K562 (cell line): ENCODE measurements at regions not wholly inside any gene's neighbourhood (a gene's known extent, or its start where the extent isn't known, plus 50 kb on each side); places are given as distances from the start of the nearest gene placed in this dataset.

ENCODE experiments used
- ATAC-seq: fragments of 200-7000 bp; cut with Tn5 transposase; 3 replicates; pipeline ENCODE4 v1.9.1; 2020; ENCODE audit warnings: moderate library complexity
- BruUV-seq: library from RNA; stranded (reverse); fragments of 400-500 nt; replicated peaks from 2 replicates; lab custom pipeline; 2021; lab: Mats Ljungman, UMichigan
- CTCF ChIA-PET: fragments of 300-600 bp; formaldehyde crosslinking; extraction: SDS; loops from one replicate; lab custom pipeline; 2021; ENCODE audit warnings: low intra/inter-chr PET ratio; lab: Yijun Ruan, JAX
- POLR2A ChIA-PET: fragments of 300-600, 350-650 bp; sonication (Branson Sonifier 250); formaldehyde crosslinking; extraction: SDS; loops from one replicate; lab custom pipeline; 2021; ENCODE audit warnings: antibody characterized with exemption, inconsistent platforms; lab: Yijun Ruan, JAX
- DNase-seq, 4 experiments: peaks; one replicate each; pipeline versions ENCODE4 v3.0.0 to v3.0.0-alpha.2; 2011 to 2018; ENCODE audit warnings: low spot score in 3 of 4, mixed read lengths in 3 of 4; ENCODE audit errors: extremely low read depth in 1 of 4
- FAIRE-seq: peaks from 2 replicates; lab custom pipeline; 2011; peaks lifted over from hg19 to GRCh38; lab: Jason Lieb, UNC
- H2AFZ ChIP-seq: 2 replicates; pipeline ENCODE4 v1.6.0; 2011; ENCODE audit warnings: low read depth, low read length, control low read depth, inconsistent platforms
- H3K27ac ChIP-seq: fragments of 200-600 bp; 3 replicates; pipeline ENCODE4 v1.8.0; 2011; ENCODE audit warnings: low read depth, mild to moderate bottlenecking, control low read depth, inconsistent platforms, low read length, moderate library complexity, mixed read lengths; ENCODE audit errors: extremely low read depth
- H3K27me3 ChIP-seq, 2 experiments: fragments of 300-600 bp in 1 of 2; 2 replicates in 1 of 2; 3 replicates in 1 of 2; pipeline versions ENCODE4 v1.6.0 to v1.8.0; 2011; ENCODE audit warnings: inconsistent platforms in 2 of 2, low read length in 2 of 2, mild to moderate bottlenecking in 1 of 2, mixed read lengths in 1 of 2, moderate library complexity in 1 of 2; ENCODE audit not compliant: control insufficient read depth in 2 of 2, insufficient read depth in 2 of 2
- H3K36me3 ChIP-seq: fragments of 300-600 bp; 3 replicates; pipeline ENCODE4 v1.8.0; 2011; ENCODE audit warnings: mild to moderate bottlenecking, low read length, inconsistent platforms; ENCODE audit not compliant: control insufficient read depth, insufficient read depth
- H3K4me1 ChIP-seq, 2 experiments: fragments of 200-600 bp in 1 of 2; replicated peaks in 1 of 2; 2 replicates in 1 of 2; 3 replicates in 1 of 2; pipeline versions ENCODE4 v1.5.1 to v1.8.0; 2011; ENCODE audit warnings: inconsistent platforms in 2 of 2, low read length in 2 of 2, mild to moderate bottlenecking in 1 of 2, mixed read lengths in 1 of 2, moderate library complexity in 1 of 2; ENCODE audit not compliant: control insufficient read depth in 2 of 2, insufficient read depth in 2 of 2
- H3K4me2 ChIP-seq: 2 replicates; pipeline ENCODE4 v1.6.1; 2011; ENCODE audit warnings: low read length, control low read depth, inconsistent platforms, mixed read lengths; ENCODE audit not compliant: insufficient read depth
- H3K4me3 ChIP-seq: fragments of 200-600 bp; sonication (generic), shearing (Covaris generic); 2 replicates; pipeline ENCODE4 v1.5.1; 2016; ENCODE audit warnings: control low read depth, inconsistent platforms
- H3K79me2 ChIP-seq: fragments of 200-600 bp; 3 replicates; pipeline ENCODE4 v1.8.0; 2011; ENCODE audit warnings: low read length, inconsistent platforms; ENCODE audit not compliant: control insufficient read depth, insufficient read depth
- H3K9ac ChIP-seq, 2 experiments: 2 replicates each; pipeline versions ENCODE4 v1.6.0 to v1.6.1; 2011; ENCODE audit warnings: low read depth in 2 of 2, low read length in 2 of 2, control low read depth in 1 of 2, inconsistent platforms in 1 of 2, mild to moderate bottlenecking in 1 of 2, mixed read lengths in 1 of 2; ENCODE audit not compliant: insufficient read depth in 1 of 2
- H3K9me1 ChIP-seq: one replicate; pipeline ENCODE4 v1.6.0; 2011; ENCODE audit warnings: inconsistent platforms, mild to moderate bottlenecking, low read length, moderate library complexity; ENCODE audit not compliant: control insufficient read depth, insufficient read depth
- H3K9me3 ChIP-seq: replicated peaks from 2 replicates; pipeline ENCODE4 v1.5.1; 2011; ENCODE audit warnings: low read depth, low read length, inconsistent platforms; ENCODE audit not compliant: control insufficient read depth, insufficient read depth
- H4K20me1 ChIP-seq: replicated peaks from 2 replicates; pipeline ENCODE4 v1.6.1; 2011; ENCODE audit warnings: low read length, inconsistent platforms, mixed read lengths; ENCODE audit not compliant: control insufficient read depth, insufficient read depth
- CHD2 ChIP-seq: IDR thresholded peaks from 2 replicates; pipeline ENCODE4 v1.6.1; 2011; ENCODE audit warnings: low read depth, low read length
- ELK1 ChIP-seq: sonication (generic); formaldehyde crosslinking; IDR thresholded peaks from 2 replicates; pipeline ENCODE4 v1.8.1; 2022; ENCODE audit warnings: missing genetic modification reagents
- HOXB6 ChIP-seq: fragments of 250-450 bp; sonication (Bioruptor Pico); IDR thresholded peaks from 2 replicates; pipeline ENCODE4 v1.5.1; 2022; ENCODE audit warnings: mild to moderate bottlenecking, borderline replicate concordance
- MITF ChIP-seq: IDR thresholded peaks from 2 replicates; pipeline ENCODE4 v1.6.1; 2014; ENCODE audit warnings: antibody characterized with exemption
- OTX1 ChIP-seq: fragments of 450-650 bp; formaldehyde crosslinking; IDR thresholded peaks from 2 replicates; pipeline ENCODE4 v1.4.0; 2022; ENCODE audit warnings: mild to moderate bottlenecking
- SAP30 ChIP-seq: fragments of 200-600 bp; sonication (generic); IDR thresholded peaks from 2 replicates; pipeline ENCODE4 v1.6.1; 2012; ENCODE audit warnings: borderline replicate concordance, low read depth, mild to moderate bottlenecking, moderate library complexity, low read length, control low read depth, inconsistent platforms; ENCODE audit not compliant: insufficient read depth, poor library complexity, severe bottlenecking
- SMAD4 ChIP-seq: fragments of 250-450 bp; sonication (Bioruptor Pico); conservative IDR thresholded peaks from 2 replicates; pipeline ENCODE4 v1.8.0; 2021; ENCODE audit warnings: inconsistent platforms, mild to moderate bottlenecking, moderate library complexity
- ZFPM2 ChIP-seq: fragments of 250-450 bp; sonication (Bioruptor Pico); IDR thresholded peaks from 2 replicates; pipeline ENCODE4 v1.5.1; 2022; ENCODE audit warnings: mild to moderate bottlenecking
- ZNF165 ChIP-seq: fragments of 250-450 bp; sonication (Bioruptor Pico); IDR thresholded peaks from 2 replicates; pipeline ENCODE4 v1.4.0; 2020; ENCODE audit warnings: borderline replicate concordance
- ZNF175 ChIP-seq: fragments of 200-800 bp; sonication (Bioruptor generic); IDR thresholded peaks from 2 replicates; pipeline ENCODE4 v1.6.1; 2016; ENCODE audit warnings: low read depth, mild to moderate bottlenecking, missing genetic modification characterization, missing compliant biosample characterization
- ZNF785 ChIP-seq: fragments of 250-450 bp; sonication (Bioruptor Pico); IDR thresholded peaks from 2 replicates; pipeline ENCODE4 v1.4.0; 2020; ENCODE audit warnings: mild to moderate bottlenecking
- WGBS: fragments of 100-300 bp; shearing (Covaris generic); methylation state at CpG from one replicate; pipeline ENCODE4 v1.1.6; 2016; ENCODE audit warnings: low coverage, mixed read lengths; ENCODE audit not compliant: insufficient coverage; ENCODE audit errors: missing lambda C conversion rate; 5-methylcytosine and 5-hydroxymethylcytosine counted together
- in situ Hi-C: fragments of 300-500 bp; cut with MboI; formaldehyde crosslinking; loops from 4 replicates; pipeline ENCODE4 v1.15.0; 2018; ENCODE audit warnings: inconsistent platforms, mixed read lengths
- intact Hi-C: fragments of 100-400 bp; cut with micrococcal nuclease; formaldehyde crosslinking; loops from 2 replicates; pipeline ENCODE4 v1.14.2; 2022

- no peak overlapping the region for H2AFZ ChIP-seq
- H3K36me3 ChIP-seq, result no peaks in the 10 kb centered on the region
- TF ChIP-seq HOXB6 (CRISPR knock-in tag) (no peak), ZNF785 (CRISPR knock-in tag) (no peak)
- no peaks in the 10 kb centered on the region for H3K9me3 ChIP-seq
- ATAC-seq (no peak), DNase-seq (peak in 1 of 4 experiments; percentile 3), FAIRE-seq (no peak)
- H4K20me1 ChIP-seq, result no peaks in the 10 kb centered on the region
- no peaks in the 10 kb centered on the region for H3K9me1 ChIP-seq
- no peak overlapping the region for H3K4me3 ChIP-seq
- H3K27ac ChIP-seq, result no peak overlapping the region
- 0% methylated on average over 2 of the region's 2 CpGs for whole genome bisulfite sequencing
- H3K27me3 ChIP-seq, result no peaks in the 10 kb centered on the region
- intact Hi-C loops (no loop called here), in situ Hi-C loops (no loop called here)
- no TSS peak for BruUV-seq
- POLR2A ChIA-PET, result no interaction called here
- no peak overlapping the region for H3K9ac ChIP-seq
- H3K4me1 ChIP-seq, result no peaks in the 10 kb centered on the region
- H3K79me2 ChIP-seq, result no peaks in the 10 kb centered on the region
- CTCF ChIA-PET, result no interaction called here
- no peak overlapping the region for H3K4me2 ChIP-seq
Measured at GRCh38 chr2:67268797-67269196, 128.3 kb upstream of the ETAA1 start.

GRCh38 chr2:67272195-67272594, 124.9 kb upstream of the ETAA1 start:
- no TSS peak for BruUV-seq
- POLR2A ChIA-PET, result no interaction called here
- H3K9me1 ChIP-seq, result no peaks in the 10 kb centered on the region
- H3K27me3 ChIP-seq, result no peaks in the 10 kb centered on the region
- FAIRE-seq, result no peak
- no peaks in the 10 kb centered on the region for H3K79me2 ChIP-seq
- H2AFZ ChIP-seq, result no peak overlapping the region
- no peaks in the 10 kb centered on the region for H4K20me1 ChIP-seq
- no peaks in the 10 kb centered on the region for H3K9me3 ChIP-seq
- TF ChIP-seq ZNF165 (CRISPR knock-in tag) (no peak), SAP30 (no peak), SMAD4 (CRISPR knock-in tag) (no peak), ELK1 (CRISPR knock-in tag) (no peak), OTX1 (CRISPR knock-in tag) (no peak), CHD2 (no peak), ZNF175 (CRISPR knock-in tag) (no peak), MITF (no peak), ZFPM2 (no peak)
- TF ChIP-seq, all 486 proteins: peak for 0
- Histone ChIP-seq H3K4me1 (no peaks in the 10 kb centered on the region), H3K27ac (no peak overlapping the region), H3K9ac (no peak overlapping the region), H3K36me3 (no peaks in the 10 kb centered on the region), H3K4me2 (no peak overlapping the region), H3K4me3 (no peak overlapping the region)
- in situ Hi-C loops, result no loop called here
- intact Hi-C loops, result no loop called here
- 2% methylated on average over 4 of the region's 4 CpGs for WGBS
- DNase-seq (no peak), ATAC-seq (no peak)
- CTCF ChIA-PET, result no interaction called here
